ENCODE measurements at regions not wholly inside any gene's neighbourhood (a gene's known extent, or its start where the extent isn't known, plus 50 kb on each side); places are given as distances from the start of the nearest gene placed in this dataset.

GRCh38 chr2:60677356-60677755 lies 78.7 kb upstream of the PAPOLG start:
- H3K27ac Mint-ChIP-seq, result no peak overlapping the region
- Histone ChIP-seq H3K36me3 (replicated peaks in 1 of 2; ENCODE audit: control extremely low read depth in 1 of 2, control insufficient read depth in 1 of 2, extremely low read depth in 1 of 2, insufficient read depth in 2 of 2, low read length in 1 of 2) (no peaks in the 10 kb centered on the region), H3K4me1 (ENCODE audit: control insufficient read depth in 2 of 2, insufficient read depth in 2 of 2, low read length in 2 of 2) (peaks cover 0 to 3% of the 10 kb centered on the region in 2 donors), H4K20me1 (ENCODE audit: control insufficient read depth, insufficient read depth, low read length, poor library complexity, severe bottlenecking) (no peaks in the 10 kb centered on the region), H3K9ac (ENCODE audit: low read length) (no peak overlapping the region), H3K27me3 (replicated peaks in 1 of 4; ENCODE audit: control extremely low read depth in 1 of 4, control insufficient read depth in 3 of 4, insufficient read depth in 4 of 4, low read length in 3 of 4) (peaks cover 0 to 3% (median 0%) of the 10 kb centered on the region in 4 experiments), H3K4me2 (replicated peaks; ENCODE audit: low read depth, low read length, poor library complexity, severe bottlenecking) (no peak overlapping the region), H3K27ac (ENCODE audit: low read length in 2 of 2) (no peak overlapping the region), H3K4me3 (ENCODE audit: control extremely low read depth in 1 of 5, extremely low read depth in 1 of 5, insufficient read depth in 1 of 5, low read depth in 2 of 5, low read length in 4 of 5) (no peak overlapping the region), H3K79me2 (ENCODE audit: control insufficient read depth, insufficient read depth, low read length) (no peaks in the 10 kb centered on the region), H2AFZ (ENCODE audit: insufficient read depth, low read depth, low read length, poor library complexity, severe bottlenecking) (no peak overlapping the region), H3K9me3 (ENCODE audit: control extremely low read depth in 1 of 3, control insufficient read depth in 2 of 3, insufficient read depth in 1 of 3, low read length in 2 of 3) (no peaks in the 10 kb centered on the region)
- intact Hi-C loops (cut with micrococcal nuclease), result no loop called here
- TF ChIP-seq EZH2 (IDR thresholded peaks at IDR 0.05; ENCODE audit: borderline replicate concordance, insufficient read depth, low read depth, low read length, poor library complexity, severe bottlenecking) (no peak), CTCF (IDR thresholded peaks at IDR 0.05) (no peak)
- ChIA-PET CTCF (interaction anchor here (0.9 to 6.2 kb wide), 3 partner anchors 10 to 95 kb away, joined by 3 to 58 read pairs (median 9); no protein-coding TSS in a partner anchor), POLR2A (no interaction called here)
- peaks cover 4% of the 10 kb centered on the region for H3K4me1 Mint-ChIP-seq
- 92% methylated on average over 2 of the region's 4 CpGs for WGBS (ENCODE audit: insufficient coverage)
- no peak for DNase-seq
- no peak overlapping the region for H3K4me3 Mint-ChIP-seq
- H3K9me3 Mint-ChIP-seq (ENCODE audit: insufficient read depth), result no peaks in the 10 kb centered on the region
- ATAC-seq (ENCODE audit: low read depth), result no peak
- peaks cover 6% of the 10 kb centered on the region for H3K27me3 Mint-ChIP-seq

- Mint-ChIP-seq H3K27me3 (peaks cover 15% of the 10 kb centered on the region), H3K4me1 (peaks cover 4% of the 10 kb centered on the region), H3K4me3 (no peak overlapping the region), H3K27ac (no peak overlapping the region), H3K9me3 (ENCODE audit: insufficient read depth) (no peaks in the 10 kb centered on the region)
- peaks cover 0 to 3% of the 10 kb centered on the region in 2 donors for H3K4me1 ChIP-seq (ENCODE audit: control insufficient read depth in 2 of 2, insufficient read depth in 2 of 2, low read length in 2 of 2)
- no peak overlapping the region for H2AFZ ChIP-seq (ENCODE audit: insufficient read depth, low read depth, low read length, poor library complexity, severe bottlenecking)
- H3K9me3 ChIP-seq (ENCODE audit: control extremely low read depth in 1 of 3, control insufficient read depth in 2 of 3, insufficient read depth in 1 of 3, low read length in 2 of 3), result no peaks in the 10 kb centered on the region
- ATAC-seq (ENCODE audit: low read depth), result no peak
- no peak for TF ChIP-seq EZH2 (IDR thresholded peaks at IDR 0.05; ENCODE audit: borderline replicate concordance, insufficient read depth, low read depth, low read length, poor library complexity, severe bottlenecking)
- no peak for TF ChIP-seq CTCF (IDR thresholded peaks at IDR 0.05)
- H3K4me2 ChIP-seq (replicated peaks; ENCODE audit: low read depth, low read length, poor library complexity, severe bottlenecking), result no peak overlapping the region
- intact Hi-C loops (cut with micrococcal nuclease), result no loop called here
- H3K36me3 ChIP-seq (replicated peaks in 1 of 2; ENCODE audit: control extremely low read depth in 1 of 2, control insufficient read depth in 1 of 2, extremely low read depth in 1 of 2, insufficient read depth in 2 of 2, low read length in 1 of 2), result no peaks in the 10 kb centered on the region
- DNase-seq, result no peak
- 91% methylated on average over 5 of the region's 7 CpGs for WGBS (ENCODE audit: insufficient coverage)
- ChIA-PET CTCF (interaction anchor here (6.2 kb wide), 1 partner anchor 96 kb away, joined by 58 read pairs; no protein-coding TSS in a partner anchor), POLR2A (no interaction called here)
- H3K9ac ChIP-seq (ENCODE audit: low read length), result no peak overlapping the region
- no peak overlapping the region for H3K4me3 ChIP-seq (ENCODE audit: control extremely low read depth in 1 of 5, extremely low read depth in 1 of 5, insufficient read depth in 1 of 5, low read depth in 2 of 5, low read length in 4 of 5)
- H3K27ac ChIP-seq (ENCODE audit: low read length in 2 of 2), result no peak overlapping the region
- no peaks in the 10 kb centered on the region for H3K79me2 ChIP-seq (ENCODE audit: control insufficient read depth, insufficient read depth, low read length)
- no peaks in the 10 kb centered on the region for H4K20me1 ChIP-seq (ENCODE audit: control insufficient read depth, insufficient read depth, low read length, poor library complexity, severe bottlenecking)
- peaks cover 0 to 3% (median 0%) of the 10 kb centered on the region in 4 experiments for H3K27me3 ChIP-seq (replicated peaks in 1 of 4; ENCODE audit: control extremely low read depth in 1 of 4, control insufficient read depth in 3 of 4, insufficient read depth in 4 of 4, low read length in 3 of 4)
These were observed 77.5 kb upstream of the PAPOLG start for GRCh38 chr2:60678551-60678950.
